Cardiac muscle cell (in vitro differentiated cells and primary cell): ENCODE measurements at regions not wholly inside any gene's neighbourhood (a gene's known extent, or its start where the extent isn't known, plus 50 kb on each side); places are given as distances from the start of the nearest gene placed in this dataset.
A peak's percentile ranks its signal among the peaks of the same experiment; 100 is the strongest.
"Not testable (repeated sequence)": the region's sequence is repeated elsewhere in the genome, so short reads cannot be mapped to it uniquely, and the experiment has no call there.

Source experiments
- DNase-seq, 2 donors: peaks; one replicate each; pipeline versions ENCODE4 v3.0.0 to v3.0.0-alpha.2; 2010 to 2017; ENCODE audit warnings: low read depth in 1 of 2, low spot score in 1 of 2
- H3K27ac ChIP-seq: fragments of 200-600 bp; sonication (generic); 2 replicates; pipeline ENCODE4 v1.5.1; 2016
- H3K27me3 ChIP-seq: fragments of 200-600 bp; sonication (generic); 2 replicates; pipeline ENCODE4 v1.6.0; 2016; ENCODE audit warnings: control low read depth
- H3K36me3 ChIP-seq: fragments of 200-600 bp; sonication (generic); 2 replicates; pipeline ENCODE4 v1.5.1; 2016; ENCODE audit warnings: control low read depth
- H3K4me1 ChIP-seq: fragments of 200-600 bp; sonication (generic); 2 replicates; pipeline ENCODE4 v1.8.1; 2017; ENCODE audit warnings: low read depth, mild to moderate bottlenecking, mixed run types
- H3K4me3 ChIP-seq: fragments of 200-600 bp; sonication (generic); 2 replicates; pipeline ENCODE4 v1.5.1; 2016; ENCODE audit warnings: mild to moderate bottlenecking
- H3K9me3 ChIP-seq: fragments of 200-600 bp; sonication (generic); 2 replicates; pipeline ENCODE4 v1.5.1; 2017; ENCODE audit warnings: low read depth, mild to moderate bottlenecking, control low read depth
- CTCF ChIP-seq: IDR thresholded peaks from 2 replicates; pipeline ENCODE4 v1.5.1; 2012; ENCODE audit warnings: low read depth, mild to moderate bottlenecking, low read length

DNA sequence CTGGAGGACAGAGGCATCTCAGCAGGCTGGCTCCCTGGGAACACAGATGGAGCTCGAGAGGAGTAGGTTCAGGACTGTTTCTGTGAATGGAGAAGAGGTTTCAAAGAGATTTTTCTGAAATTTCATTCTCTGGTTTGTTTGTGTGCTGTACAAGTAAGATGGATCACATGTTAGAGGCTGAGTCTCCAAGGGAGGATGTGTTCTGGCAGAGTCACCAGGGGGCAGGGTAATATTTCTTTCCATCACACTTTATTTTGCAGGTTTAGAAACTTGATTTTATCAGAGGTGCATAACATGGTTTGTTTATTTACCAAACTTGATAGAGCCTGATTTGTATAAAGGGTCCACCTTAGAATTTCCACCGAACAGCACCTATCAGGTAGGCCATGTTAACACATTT is 69.2 kb upstream of the ARL15 start:
- Histone ChIP-seq H3K27ac (no peak overlapping the region), H3K27me3 (no peaks in the 10 kb centered on the region), H3K4me1 (no peaks in the 10 kb centered on the region), H3K36me3 (no peaks in the 10 kb centered on the region), H3K9me3 (no peaks in the 10 kb centered on the region), H3K4me3 (no peak overlapping the region)
- TF ChIP-seq CTCF = no peak
- peak in 1 of 2 donors; percentile 11 for DNase-seq

GRCh38 chr5:54378707-54379106 is 68.3 kb upstream of the ARL15 start:
- H3K4me1 ChIP-seq = no peaks in the 10 kb centered on the region
- H3K36me3 ChIP-seq = no peaks in the 10 kb centered on the region
- H3K27me3 ChIP-seq = no peaks in the 10 kb centered on the region
- no peak overlapping the region for H3K4me3 ChIP-seq
- DNase-seq = no peak
- no peak for TF ChIP-seq CTCF
- H3K9me3 ChIP-seq = no peaks in the 10 kb centered on the region
- H3K27ac ChIP-seq = no peak overlapping the region

GRCh38 chr5:54377339-54377738 is 67.0 kb upstream of the ARL15 start:
- H3K27ac ChIP-seq, H3K4me3 ChIP-seq, H3K27me3 ChIP-seq, H3K9me3 ChIP-seq, DNase-seq, H3K4me1 ChIP-seq, H3K36me3 ChIP-seq: not testable (repeated sequence)

DNA sequence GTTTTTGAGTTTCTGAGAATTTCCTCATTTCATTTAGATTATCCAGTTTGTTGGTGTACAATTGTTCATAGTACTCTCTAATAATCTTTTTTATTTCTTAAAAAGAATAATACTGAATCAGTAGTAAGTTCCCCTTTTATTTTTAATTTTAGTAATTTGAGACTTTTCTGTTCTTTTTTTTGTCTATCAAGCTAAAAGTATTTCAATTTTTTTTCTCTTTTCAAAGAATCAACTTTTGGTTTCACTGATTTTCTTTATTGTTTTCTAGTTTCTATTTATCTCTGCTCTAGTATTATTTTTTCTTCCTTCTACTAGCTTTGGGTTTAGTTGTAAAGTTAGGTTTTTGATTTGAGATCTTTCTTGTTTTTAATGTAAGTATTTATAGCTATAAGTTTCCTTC is 60.6 kb upstream of the ARL15 start:
- Histone ChIP-seq H3K4me1 (no peaks in the 10 kb centered on the region), H3K4me3 (no peak overlapping the region), H3K27me3 (no peaks in the 10 kb centered on the region), H3K36me3 (no peaks in the 10 kb centered on the region), H3K9me3 (no peaks in the 10 kb centered on the region), H3K27ac (no peak overlapping the region)
- TF ChIP-seq CTCF = no peak
- no peak for DNase-seq

GRCh38 chr5:54367844-54368243 is 57.5 kb upstream of the ARL15 start:
- no peak for TF ChIP-seq CTCF
- Histone ChIP-seq H3K4me3 (no peak overlapping the region), H3K4me1 (no peaks in the 10 kb centered on the region), H3K27me3 (no peaks in the 10 kb centered on the region), H3K36me3 (no peaks in the 10 kb centered on the region), H3K9me3 (no peaks in the 10 kb centered on the region), H3K27ac (no peak overlapping the region)
- no peak for DNase-seq

DNA sequence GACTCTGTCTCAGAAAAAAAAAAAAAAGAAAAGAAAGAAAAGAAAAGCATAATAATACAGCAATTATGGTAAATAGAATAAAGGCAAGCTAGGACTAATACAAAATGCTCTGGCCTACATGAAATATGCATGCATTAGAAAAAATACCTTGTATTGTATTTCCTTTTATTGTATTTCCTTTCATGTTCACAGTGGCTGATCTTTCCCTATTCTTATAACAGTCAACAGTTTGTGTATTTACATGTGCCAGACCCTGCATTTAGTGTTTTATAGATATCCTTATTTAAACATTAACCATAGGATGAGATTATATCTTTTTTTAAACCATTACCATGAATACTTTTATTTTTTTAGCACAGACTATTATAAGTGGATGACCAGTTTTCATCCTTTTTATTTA is 56.3 kb upstream of the ARL15 start:
- H3K9me3 ChIP-seq = no peaks in the 10 kb centered on the region
- no peak for DNase-seq
- H3K4me3 ChIP-seq = no peak overlapping the region
- no peaks in the 10 kb centered on the region for H3K36me3 ChIP-seq
- H3K27me3 ChIP-seq = no peaks in the 10 kb centered on the region
- no peaks in the 10 kb centered on the region for H3K4me1 ChIP-seq
- TF ChIP-seq CTCF = no peak
- H3K27ac ChIP-seq = no peak overlapping the region
